ENCODE measurements at regions not wholly inside any gene's neighbourhood (a gene's known extent, or its start where the extent isn't known, plus 50 kb on each side); places are given as distances from the start of the nearest gene placed in this dataset.

DNA sequence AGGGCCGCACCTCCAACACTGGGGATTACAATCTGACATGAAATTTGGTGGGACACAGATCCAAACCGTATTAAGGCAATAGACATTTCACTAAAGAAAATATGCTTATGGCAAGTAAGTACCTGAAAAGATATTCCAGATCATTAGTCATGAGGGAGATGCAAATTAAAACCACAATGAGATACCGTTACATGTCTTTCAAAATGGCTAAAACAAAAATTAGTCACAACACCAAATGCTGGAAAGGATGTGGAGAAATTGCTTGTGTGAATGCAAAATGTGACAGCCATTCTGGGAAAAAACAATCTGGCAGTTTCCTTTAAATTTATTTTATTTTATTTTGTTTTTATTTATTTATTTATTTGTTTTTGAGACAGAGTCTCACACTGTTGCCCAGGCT, 82.3 kb upstream of the PTGDR start:
- Histone ChIP-seq H3K4me1 (ENCODE audit: control insufficient read depth in 1 of 2, insufficient read depth in 2 of 2, low read length in 2 of 2) (no peaks in the 10 kb centered on the region), H3K79me2 (ENCODE audit: insufficient read depth, low read length) (no peaks in the 10 kb centered on the region), H3K27ac (ENCODE audit: low read depth in 1 of 2, low read length in 2 of 2) (no peak overlapping the region), H3K9ac (ENCODE audit: insufficient read depth, low read length, poor library complexity, severe bottlenecking) (no peak overlapping the region), H3K27me3 (ENCODE audit: control insufficient read depth in 2 of 2, insufficient read depth in 2 of 2, low read length in 2 of 2) (no peaks in the 10 kb centered on the region), H3K4me2 (replicated peaks; ENCODE audit: extremely low read depth, low read length, poor library complexity, severe bottlenecking) (no peak overlapping the region), H3K4me3 (replicated peaks in 1 of 3; ENCODE audit: low read depth in 2 of 3, low read length in 3 of 3) (no peak overlapping the region), H2AFZ (ENCODE audit: insufficient read depth, low read depth, low read length, poor library complexity, severe bottlenecking) (no peak overlapping the region), H4K20me1 (ENCODE audit: insufficient read depth, low read length) (no peaks in the 10 kb centered on the region), H3K36me3 (replicated peaks in 1 of 2; ENCODE audit: control insufficient read depth in 1 of 2, insufficient read depth in 2 of 2, low read length in 2 of 2) (no peaks in the 10 kb centered on the region), H3K9me3 (replicated peaks in 1 of 2; ENCODE audit: control insufficient read depth in 1 of 2, insufficient read depth in 1 of 2, low read length in 2 of 2) (peaks cover 5 to 12% of the 10 kb centered on the region in 2 donors)
- H3K27ac Mint-ChIP-seq: no peak overlapping the region
- no peak overlapping the region for H3K4me3 Mint-ChIP-seq
- no CpG with 5 or more reads among the region's 3 CpGs for WGBS (ENCODE audit: insufficient coverage)
- H3K4me1 Mint-ChIP-seq: no peaks in the 10 kb centered on the region
- no peak for DNase-seq
- intact Hi-C loops (cut with micrococcal nuclease): no loop called here
- peaks cover 0 to 1% (median 0%) of the 10 kb centered on the region in 3 donors for H3K27me3 Mint-ChIP-seq (ENCODE audit: low read depth in 3 of 3)
- TF ChIP-seq, protein P1, sequence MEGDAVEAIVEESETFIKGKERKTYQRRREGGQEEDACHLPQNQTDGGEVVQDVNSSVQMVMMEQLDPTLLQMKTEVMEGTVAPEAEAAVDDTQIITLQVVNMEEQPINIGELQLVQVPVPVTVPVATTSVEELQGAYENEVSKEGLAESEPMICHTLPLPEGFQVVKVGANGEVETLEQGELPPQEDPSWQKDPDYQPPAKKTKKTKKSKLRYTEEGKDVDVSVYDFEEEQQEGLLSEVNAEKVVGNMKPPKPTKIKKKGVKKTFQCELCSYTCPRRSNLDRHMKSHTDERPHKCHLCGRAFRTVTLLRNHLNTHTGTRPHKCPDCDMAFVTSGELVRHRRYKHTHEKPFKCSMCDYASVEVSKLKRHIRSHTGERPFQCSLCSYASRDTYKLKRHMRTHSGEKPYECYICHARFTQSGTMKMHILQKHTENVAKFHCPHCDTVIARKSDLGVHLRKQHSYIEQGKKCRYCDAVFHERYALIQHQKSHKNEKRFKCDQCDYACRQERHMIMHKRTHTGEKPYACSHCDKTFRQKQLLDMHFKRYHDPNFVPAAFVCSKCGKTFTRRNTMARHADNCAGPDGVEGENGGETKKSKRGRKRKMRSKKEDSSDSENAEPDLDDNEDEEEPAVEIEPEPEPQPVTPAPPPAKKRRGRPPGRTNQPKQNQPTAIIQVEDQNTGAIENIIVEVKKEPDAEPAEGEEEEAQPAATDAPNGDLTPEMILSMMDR (IDR thresholded peaks at IDR 0.05): no peak
- peaks cover 17 to 24% (median 21%) of the 10 kb centered on the region in 7 donors for H3K9me3 Mint-ChIP-seq
- no peaks in the 10 kb centered on the region for H3K36me3 Mint-ChIP-seq

DNA sequence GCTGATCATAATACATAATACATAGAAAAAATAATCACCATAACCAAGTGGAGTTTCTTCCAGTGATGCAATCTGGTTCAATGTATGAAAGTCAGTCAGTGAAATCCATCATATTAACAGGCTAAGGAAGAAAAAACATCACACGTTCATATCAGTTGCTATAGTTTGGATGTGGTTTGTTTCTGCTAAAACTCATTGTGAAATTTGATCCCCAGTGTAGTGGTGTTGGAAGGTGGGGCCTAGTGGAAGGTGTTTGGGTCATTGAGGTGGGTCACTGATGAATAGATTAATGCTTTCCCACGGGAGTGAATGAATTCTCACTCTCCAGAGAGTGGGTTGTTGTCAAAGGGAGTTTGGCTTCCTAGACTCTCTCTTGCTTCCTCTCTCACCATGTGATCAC, 84.6 kb upstream of the PTGDR start:
- 100% methylated on average over 1 of the region's 2 CpGs for WGBS (ENCODE audit: insufficient coverage)
- no peak overlapping the region for H3K9ac ChIP-seq (ENCODE audit: insufficient read depth, low read length, poor library complexity, severe bottlenecking)
- Mint-ChIP-seq H3K4me3 (no peak overlapping the region), H3K9me3 (peaks cover 20 to 31% (median 25%) of the 10 kb centered on the region in 7 donors), H3K27me3 (ENCODE audit: low read depth in 3 of 3) (peaks cover 0 to 1% (median 0%) of the 10 kb centered on the region in 3 donors), H3K27ac (no peak overlapping the region), H3K4me1 (no peaks in the 10 kb centered on the region), H3K36me3 (no peaks in the 10 kb centered on the region)
- no peak overlapping the region for H3K4me3 ChIP-seq (replicated peaks in 1 of 3; ENCODE audit: low read depth in 2 of 3, low read length in 3 of 3)
- TF ChIP-seq, protein P1 (IDR thresholded peaks at IDR 0.05): no peak
- no peak for DNase-seq
- no peak overlapping the region for H3K4me2 ChIP-seq (replicated peaks; ENCODE audit: extremely low read depth, low read length, poor library complexity, severe bottlenecking)
- intact Hi-C loops (cut with micrococcal nuclease): no loop called here
- H3K27ac ChIP-seq (ENCODE audit: low read depth in 1 of 2, low read length in 2 of 2): no peak overlapping the region
- no peaks in the 10 kb centered on the region for H3K36me3 ChIP-seq (replicated peaks in 1 of 2; ENCODE audit: control insufficient read depth in 1 of 2, insufficient read depth in 2 of 2, low read length in 2 of 2)
- H3K79me2 ChIP-seq (ENCODE audit: insufficient read depth, low read length): no peaks in the 10 kb centered on the region
- H3K9me3 ChIP-seq (replicated peaks in 1 of 2; ENCODE audit: control insufficient read depth in 1 of 2, insufficient read depth in 1 of 2, low read length in 2 of 2): peaks cover 9 to 22% of the 10 kb centered on the region in 2 donors
- H4K20me1 ChIP-seq (ENCODE audit: insufficient read depth, low read length): no peaks in the 10 kb centered on the region
- no peaks in the 10 kb centered on the region for H3K27me3 ChIP-seq (ENCODE audit: control insufficient read depth in 2 of 2, insufficient read depth in 2 of 2, low read length in 2 of 2)
- H2AFZ ChIP-seq (ENCODE audit: insufficient read depth, low read depth, low read length, poor library complexity, severe bottlenecking): no peak overlapping the region
- H3K4me1 ChIP-seq (ENCODE audit: control insufficient read depth in 1 of 2, insufficient read depth in 2 of 2, low read length in 2 of 2): no peaks in the 10 kb centered on the region
